ENCODE measurements at regions not wholly inside any gene's neighbourhood (a gene's known extent, or its start where the extent isn't known, plus 50 kb on each side); places are given as distances from the start of the nearest gene placed in this dataset.

- TF ChIP-seq CTCF (conservative IDR thresholded peaks at IDR 0.05; ENCODE audit: low read length) (no peak), EZH2phosphoT487 (IDR thresholded peaks at IDR 0.05; ENCODE audit: borderline replicate concordance, low read depth, low read length) (no peak)
These were observed 135.7 kb downstream of the C11orf91 start for GRCh38 chr11:33564856-33565453.

All from OCI-LY7 (cell line).